Activated T-cell treated with anti-CD3 and anti-CD28 coated beads, Interleukin-2, amount 50 U/mL, for 24 hours (primary cell): ENCODE measurements at regions not wholly inside any gene's neighbourhood (a gene's known extent, or its start where the extent isn't known, plus 50 kb on each side); places are given as distances from the start of the nearest gene placed in this dataset.
"Not testable (repeated sequence)": the region's sequence is repeated elsewhere in the genome, so short reads cannot be mapped to it uniquely, and the experiment has no call there.

Source experiments
- DNase-seq: peaks from one replicate; pipeline ENCODE4 v3.0.0-alpha.2; 2020
- H3K27ac Mint-ChIP-seq: 2 replicates; pipeline ENCODE4 v1.8.0; 2020; ENCODE audit warnings: mild to moderate bottlenecking, mixed read lengths
- H3K27me3 Mint-ChIP-seq: 2 replicates; pipeline ENCODE4 v1.8.0; 2020; ENCODE audit warnings: mixed read lengths
- H3K36me3 Mint-ChIP-seq: 2 replicates; pipeline ENCODE4 v1.8.0; 2020; ENCODE audit warnings: low read depth, mixed read lengths
- H3K4me1 Mint-ChIP-seq: 2 replicates; pipeline ENCODE4 v1.8.0; 2020; ENCODE audit warnings: low read depth, mixed read lengths
- H3K4me3 Mint-ChIP-seq: 2 replicates; pipeline ENCODE4 v1.8.0; 2020; ENCODE audit warnings: mild to moderate bottlenecking, moderate library complexity, mixed read lengths
- H3K9me3 Mint-ChIP-seq: 2 replicates; pipeline ENCODE4 v1.8.0; 2020; ENCODE audit warnings: mixed read lengths

DNA sequence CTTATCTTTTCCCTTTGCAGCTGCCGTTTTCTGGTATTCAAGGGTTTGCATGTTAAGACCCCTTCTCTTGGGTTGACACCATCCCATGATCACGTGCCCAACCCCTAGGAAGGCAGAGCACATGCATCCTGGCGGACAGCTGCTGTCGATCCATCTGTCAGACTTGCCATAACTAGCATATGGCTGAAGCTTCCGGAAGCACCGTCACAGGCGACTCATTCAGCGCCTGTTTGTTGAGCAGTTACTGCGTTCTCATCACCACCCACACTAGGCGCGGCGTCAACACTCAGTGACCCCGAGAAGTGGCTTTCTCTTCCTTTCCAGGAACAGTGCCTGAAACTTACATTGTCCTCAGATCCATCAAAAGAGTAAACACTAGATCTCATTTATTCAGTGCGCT lies 93.6 kb downstream of the SOX1 start:
- Mint-ChIP-seq H3K4me3 (no peak overlapping the region), H3K27ac (no peak overlapping the region), H3K9me3 (peaks cover 4% of the 10 kb centered on the region), H3K27me3 (peaks cover 51% of the 10 kb centered on the region), H3K36me3 (no peaks in the 10 kb centered on the region), H3K4me1 (no peaks in the 10 kb centered on the region)
- no peak for DNase-seq

DNA sequence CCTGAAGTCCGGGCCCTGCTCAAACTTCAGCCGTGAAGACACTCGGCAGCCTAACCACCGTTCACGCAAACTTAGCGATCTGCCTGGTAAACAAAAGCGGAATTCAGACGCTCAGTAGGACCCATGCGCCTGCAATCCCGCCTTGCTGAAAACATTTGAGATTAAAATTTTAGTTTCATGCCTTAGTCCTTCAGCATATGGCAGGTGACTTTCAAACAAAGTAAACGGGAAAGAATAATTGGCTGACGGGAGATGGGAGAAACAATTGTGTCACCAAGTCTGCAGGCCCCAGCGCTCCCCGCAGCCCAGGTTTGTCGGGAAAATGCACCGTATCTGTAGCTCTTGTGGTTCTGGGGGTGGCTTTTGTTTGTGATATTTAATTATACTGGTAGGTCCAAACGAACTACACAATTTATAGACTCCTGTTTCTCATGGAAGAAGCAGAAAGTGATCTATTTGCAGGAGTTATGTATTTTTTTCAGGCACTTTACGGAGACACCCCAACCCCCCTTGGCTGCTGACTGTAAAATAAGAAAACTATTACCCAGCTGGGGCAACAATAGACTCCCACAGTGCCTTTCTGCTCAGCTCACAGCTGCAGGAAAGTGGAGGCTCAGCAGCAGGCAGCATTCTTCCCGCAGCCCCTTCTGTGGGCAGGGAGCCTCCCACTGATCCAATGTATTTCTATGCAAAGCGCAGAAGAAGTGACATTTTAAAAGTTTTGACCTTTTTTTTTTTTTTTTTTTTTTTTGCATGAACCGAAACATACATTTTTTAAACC lies 94.8 kb downstream of the SOX1 start:
- DNase-seq: no peak
- Mint-ChIP-seq H3K36me3 (no peaks in the 10 kb centered on the region), H3K9me3 (peaks cover 4% of the 10 kb centered on the region), H3K27me3 (peaks cover 50% of the 10 kb centered on the region), H3K4me3 (no peak overlapping the region), H3K27ac (no peak overlapping the region), H3K4me1 (no peaks in the 10 kb centered on the region)

DNA sequence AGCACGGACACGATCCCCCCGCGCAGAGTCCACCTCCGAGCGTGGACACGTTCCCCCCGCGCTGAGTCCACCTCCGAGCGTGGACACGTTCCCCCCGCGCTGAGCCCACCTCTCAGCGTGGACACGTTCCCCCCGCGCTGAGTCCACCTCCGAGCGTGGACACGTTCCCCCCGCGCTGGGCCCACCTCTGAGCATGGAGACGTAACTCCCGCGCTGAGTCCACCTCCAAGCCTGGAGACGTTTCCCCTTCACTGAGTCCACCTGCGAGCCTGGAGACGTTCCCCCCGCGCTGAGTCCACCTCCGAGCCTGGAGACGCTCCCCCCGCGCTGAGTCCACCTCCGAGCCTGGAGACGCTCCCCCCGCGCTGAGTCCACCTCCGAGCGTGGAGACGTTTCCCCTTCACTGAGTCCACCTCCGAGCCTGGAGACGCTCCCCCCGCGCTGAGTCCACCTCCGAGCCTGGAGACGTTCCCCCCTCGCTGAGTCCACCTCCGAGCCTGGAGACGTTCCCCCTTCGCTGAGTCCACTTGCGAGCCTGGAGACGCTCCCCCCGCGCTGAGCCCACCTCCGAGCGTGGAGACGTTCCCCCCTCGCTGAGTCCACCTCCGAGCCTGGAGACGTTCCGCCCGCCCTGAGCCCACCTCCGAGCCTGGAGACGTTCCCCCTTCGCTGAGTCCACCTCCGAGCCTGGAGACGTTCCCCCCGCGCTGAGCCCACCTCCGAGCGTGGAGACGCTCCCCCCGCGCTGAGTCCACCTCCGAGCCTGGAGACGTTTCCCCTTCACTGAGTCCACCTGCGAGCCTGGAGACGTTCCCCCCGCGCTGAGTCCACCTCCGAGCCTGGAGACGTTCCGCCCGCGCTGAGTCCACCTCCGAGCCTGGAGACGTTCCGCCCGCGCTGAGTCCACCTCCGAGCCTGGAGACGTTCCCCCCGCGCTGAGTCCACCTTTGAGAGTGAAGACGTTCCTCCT lies 97.0 kb downstream of the SOX1 start:
- H3K4me1 Mint-ChIP-seq, DNase-seq, H3K36me3 Mint-ChIP-seq, H3K9me3 Mint-ChIP-seq, H3K27ac Mint-ChIP-seq, H3K4me3 Mint-ChIP-seq: not testable (repeated sequence)
- peaks cover 45% of the 10 kb centered on the region for H3K27me3 Mint-ChIP-seq

DNA sequence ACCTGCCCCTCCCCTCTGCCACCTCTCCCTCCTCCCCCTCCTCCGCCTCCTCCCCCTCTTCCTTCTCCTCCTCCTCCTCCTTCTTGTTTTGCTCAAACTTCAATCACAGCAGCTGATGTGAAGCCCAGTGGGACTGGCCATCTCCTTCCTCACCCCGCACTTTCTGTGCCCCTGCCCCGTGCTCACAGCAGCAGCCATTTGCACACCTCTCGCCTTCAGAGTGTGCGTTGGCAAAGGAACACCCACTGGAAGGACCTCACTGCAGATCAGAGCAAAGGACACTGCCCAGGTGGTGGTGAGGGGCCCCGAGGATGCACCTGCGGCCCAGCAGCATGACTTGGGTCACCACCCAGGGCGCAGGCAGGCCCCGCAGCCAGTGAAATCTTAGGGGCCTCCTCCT lies 98.8 kb downstream of the SOX1 start:
- peaks cover 27% of the 10 kb centered on the region for H3K27me3 Mint-ChIP-seq
- no peak overlapping the region for H3K4me3 Mint-ChIP-seq
- H3K27ac Mint-ChIP-seq: no peak overlapping the region
- no peaks in the 10 kb centered on the region for H3K9me3 Mint-ChIP-seq
- no peaks in the 10 kb centered on the region for H3K4me1 Mint-ChIP-seq
- DNase-seq: no peak
- no peaks in the 10 kb centered on the region for H3K36me3 Mint-ChIP-seq

DNA sequence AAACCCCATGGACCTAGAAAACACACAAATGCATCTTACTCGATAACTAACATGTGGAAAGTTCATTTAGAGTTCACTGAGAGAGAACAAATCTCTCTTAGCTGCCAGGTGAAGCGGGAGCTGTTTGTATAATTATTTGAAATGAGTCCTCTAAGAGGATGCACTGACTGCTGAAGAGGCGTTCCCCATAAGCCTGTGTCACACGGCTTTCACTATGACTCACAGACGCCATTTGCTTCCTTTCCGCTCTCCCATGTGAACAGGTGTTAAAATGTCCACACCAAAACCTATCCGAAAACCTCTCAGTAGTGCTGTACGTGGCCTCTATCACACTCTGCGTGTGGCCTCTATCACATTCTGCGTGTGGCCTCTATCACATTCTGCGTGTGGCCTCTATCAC lies 101.8 kb downstream of the SOX1 start:
- H3K4me3 Mint-ChIP-seq: no peak overlapping the region
- H3K36me3 Mint-ChIP-seq: no peaks in the 10 kb centered on the region
- peaks cover 1% of the 10 kb centered on the region for H3K9me3 Mint-ChIP-seq
- peaks cover 13% of the 10 kb centered on the region for H3K27me3 Mint-ChIP-seq
- no peaks in the 10 kb centered on the region for H3K4me1 Mint-ChIP-seq
- DNase-seq: no peak
- no peak overlapping the region for H3K27ac Mint-ChIP-seq

DNA sequence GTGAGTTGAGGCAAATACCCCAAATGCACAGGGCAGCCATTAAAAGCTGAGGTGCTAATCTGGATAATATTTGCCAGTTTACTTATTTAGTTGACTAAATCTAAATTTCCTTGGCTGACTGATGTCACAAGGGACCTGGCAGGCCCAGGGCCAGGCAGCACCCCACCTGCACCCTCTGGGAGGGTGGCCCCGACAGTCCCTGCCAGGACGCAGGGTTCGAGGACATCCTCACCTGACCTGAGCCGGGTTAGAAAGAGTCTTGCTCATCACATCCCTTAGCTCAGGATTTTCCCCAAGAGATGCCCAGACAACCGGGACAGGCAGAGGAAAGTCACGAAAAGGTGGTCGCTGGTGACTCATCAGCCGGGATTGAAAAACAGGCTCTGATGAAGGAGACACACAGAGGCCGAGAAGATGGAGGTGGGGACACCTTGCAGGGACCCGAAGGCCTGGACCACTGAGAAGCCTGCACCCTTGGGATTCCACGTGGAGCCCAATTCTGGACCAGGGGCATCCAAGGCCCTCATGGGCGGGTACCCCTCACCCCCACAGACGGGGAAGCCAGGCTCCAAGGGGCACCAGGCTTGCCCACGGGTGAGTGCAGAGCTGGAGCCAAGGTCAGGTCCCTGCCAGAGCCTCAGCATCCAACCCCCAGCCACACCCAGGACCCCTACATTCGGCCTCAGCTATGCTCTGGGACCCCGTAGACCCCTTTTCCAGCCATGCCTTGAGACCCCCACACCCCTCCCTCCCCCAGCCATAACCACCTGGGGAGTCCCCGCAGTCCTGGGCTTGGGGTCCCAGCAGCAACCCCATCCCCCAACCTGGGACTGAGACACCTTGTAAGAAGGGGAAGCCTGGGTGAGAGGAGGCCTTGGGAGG lies 103.2 kb downstream of the SOX1 start:
- Mint-ChIP-seq H3K4me1 (no peaks in the 10 kb centered on the region), H3K27ac (no peak overlapping the region), H3K36me3 (no peaks in the 10 kb centered on the region), H3K4me3 (no peak overlapping the region), H3K27me3 (peaks cover 22% of the 10 kb centered on the region), H3K9me3 (peaks cover 8% of the 10 kb centered on the region)
- no peak for DNase-seq

DNA sequence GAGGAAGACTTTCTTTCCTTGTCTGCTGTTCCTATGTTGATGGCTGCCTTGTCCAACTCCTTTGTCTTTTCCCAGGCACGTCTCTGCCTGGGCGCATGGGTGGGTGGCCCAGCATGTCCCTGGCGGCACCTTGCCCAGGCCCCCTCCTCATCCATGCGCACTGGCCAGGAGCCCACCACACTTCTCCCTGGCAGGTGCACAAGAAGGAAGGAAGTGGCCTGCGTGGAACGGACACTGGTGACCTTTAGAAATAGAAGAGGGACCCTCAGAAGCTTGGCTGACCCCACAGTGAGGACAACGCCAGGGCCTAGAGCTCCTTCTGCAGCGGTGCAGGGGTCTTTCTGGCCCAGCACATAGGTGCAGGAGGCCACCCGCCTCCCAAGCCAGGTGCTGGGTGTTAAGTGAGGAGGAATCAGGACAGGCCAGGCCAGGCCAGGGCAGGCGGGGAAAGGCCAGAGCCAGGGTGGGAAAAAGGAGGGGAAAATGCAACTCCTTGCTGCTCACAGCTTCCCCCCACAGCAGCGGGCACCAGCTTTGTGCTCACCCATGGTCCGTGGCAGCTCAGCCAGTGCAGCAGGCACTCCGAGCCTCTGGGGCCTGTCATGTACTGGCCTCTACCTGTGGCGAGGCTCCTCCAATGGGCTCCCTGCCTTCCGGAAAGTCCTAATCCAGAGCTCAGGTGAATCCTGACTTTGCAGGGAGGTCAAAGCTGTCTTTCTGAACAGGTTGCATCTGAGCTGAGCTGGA lies 104.0 kb downstream of the SOX1 start:
- Mint-ChIP-seq H3K9me3 (peaks cover 8% of the 10 kb centered on the region), H3K36me3 (no peaks in the 10 kb centered on the region), H3K27ac (no peak overlapping the region), H3K4me1 (no peaks in the 10 kb centered on the region), H3K27me3 (peaks cover 21% of the 10 kb centered on the region), H3K4me3 (no peak overlapping the region)
- DNase-seq: no peak

DNA sequence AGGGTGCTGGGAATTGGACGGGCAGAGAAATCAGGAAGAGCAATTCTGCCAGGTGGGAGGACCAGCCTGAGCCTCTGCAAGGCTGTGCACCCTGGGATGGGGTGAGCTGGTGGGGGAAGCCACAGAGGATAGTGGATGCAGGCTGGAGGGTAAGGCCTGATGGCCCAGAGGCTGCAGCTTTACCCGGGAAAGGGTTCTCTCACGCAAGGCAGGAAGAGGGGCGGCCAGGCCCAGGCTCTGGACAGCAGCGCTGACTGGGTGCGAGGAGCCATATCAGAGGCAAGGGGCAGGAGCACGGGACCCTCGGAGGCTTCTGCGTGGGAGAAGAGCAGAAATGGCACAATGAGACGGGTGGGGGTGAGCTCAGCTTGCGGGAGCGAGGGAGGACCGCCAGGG lies 104.6 kb downstream of the SOX1 start:
- H3K27me3 Mint-ChIP-seq: peaks cover 19% of the 10 kb centered on the region
- no peak overlapping the region for H3K4me3 Mint-ChIP-seq
- H3K27ac Mint-ChIP-seq: no peak overlapping the region
- no peak for DNase-seq
- no peaks in the 10 kb centered on the region for H3K4me1 Mint-ChIP-seq
- H3K9me3 Mint-ChIP-seq: peaks cover 8% of the 10 kb centered on the region
- no peaks in the 10 kb centered on the region for H3K36me3 Mint-ChIP-seq

DNA sequence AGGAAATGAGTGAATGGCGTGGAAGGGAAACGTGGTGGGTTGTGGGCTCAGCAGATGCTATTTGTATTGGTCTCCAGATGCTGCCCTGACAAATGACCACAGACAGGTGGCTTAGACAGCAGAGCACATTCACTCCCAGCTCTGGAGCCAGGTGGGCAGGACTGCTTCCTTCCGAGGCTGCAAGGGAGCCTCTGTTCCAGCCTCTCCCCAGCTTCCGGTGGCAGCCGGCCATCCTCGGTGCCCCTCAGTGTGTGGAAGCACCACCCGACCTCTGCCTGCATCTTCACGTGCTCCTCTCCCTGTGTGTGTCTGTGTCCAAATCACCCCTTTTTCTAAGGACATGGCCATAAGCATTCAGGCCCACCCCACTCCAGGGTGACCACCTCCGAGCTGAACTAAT lies 105.1 kb downstream of the SOX1 start:
- no peak for DNase-seq
- peaks cover 15% of the 10 kb centered on the region for H3K27me3 Mint-ChIP-seq
- H3K36me3 Mint-ChIP-seq: no peaks in the 10 kb centered on the region
- H3K9me3 Mint-ChIP-seq: peaks cover 8% of the 10 kb centered on the region
- no peak overlapping the region for H3K27ac Mint-ChIP-seq
- no peaks in the 10 kb centered on the region for H3K4me1 Mint-ChIP-seq
- H3K4me3 Mint-ChIP-seq: no peak overlapping the region

DNA sequence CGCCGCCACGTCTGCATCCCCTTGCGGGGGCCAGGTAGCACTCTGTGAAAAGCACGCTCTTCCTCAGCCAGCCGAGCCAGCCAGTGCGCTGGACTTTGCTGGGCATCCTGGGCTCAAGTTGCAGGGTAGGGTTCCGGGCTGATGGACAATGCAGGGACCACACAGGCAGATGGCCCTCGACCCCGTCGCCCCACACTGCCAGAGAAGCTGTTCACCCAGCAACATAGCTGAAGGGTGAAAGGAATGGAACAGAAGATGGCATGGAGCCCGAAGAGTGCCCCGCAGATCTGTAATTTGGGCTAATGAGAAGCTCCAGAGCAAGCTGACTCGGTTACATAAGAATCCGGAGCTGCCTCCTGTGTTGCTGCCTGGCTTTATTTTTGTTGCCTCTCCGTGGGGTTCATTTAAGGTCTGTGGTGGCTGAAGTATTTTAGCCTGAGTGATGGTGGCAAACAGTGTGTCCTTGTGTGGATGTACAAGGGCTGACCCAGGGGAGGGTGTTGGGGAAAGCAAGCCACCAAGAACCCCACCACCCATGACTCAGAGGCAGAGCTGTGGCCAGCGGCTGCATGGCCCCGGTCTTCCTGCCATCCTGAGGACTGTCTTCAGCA lies 105.8 kb downstream of the SOX1 start:
- H3K4me1 Mint-ChIP-seq: no peaks in the 10 kb centered on the region
- H3K27me3 Mint-ChIP-seq: peaks cover 15% of the 10 kb centered on the region
- H3K4me3 Mint-ChIP-seq: no peak overlapping the region
- DNase-seq: no peak
- no peaks in the 10 kb centered on the region for H3K36me3 Mint-ChIP-seq
- no peak overlapping the region for H3K27ac Mint-ChIP-seq
- peaks cover 8% of the 10 kb centered on the region for H3K9me3 Mint-ChIP-seq

DNA sequence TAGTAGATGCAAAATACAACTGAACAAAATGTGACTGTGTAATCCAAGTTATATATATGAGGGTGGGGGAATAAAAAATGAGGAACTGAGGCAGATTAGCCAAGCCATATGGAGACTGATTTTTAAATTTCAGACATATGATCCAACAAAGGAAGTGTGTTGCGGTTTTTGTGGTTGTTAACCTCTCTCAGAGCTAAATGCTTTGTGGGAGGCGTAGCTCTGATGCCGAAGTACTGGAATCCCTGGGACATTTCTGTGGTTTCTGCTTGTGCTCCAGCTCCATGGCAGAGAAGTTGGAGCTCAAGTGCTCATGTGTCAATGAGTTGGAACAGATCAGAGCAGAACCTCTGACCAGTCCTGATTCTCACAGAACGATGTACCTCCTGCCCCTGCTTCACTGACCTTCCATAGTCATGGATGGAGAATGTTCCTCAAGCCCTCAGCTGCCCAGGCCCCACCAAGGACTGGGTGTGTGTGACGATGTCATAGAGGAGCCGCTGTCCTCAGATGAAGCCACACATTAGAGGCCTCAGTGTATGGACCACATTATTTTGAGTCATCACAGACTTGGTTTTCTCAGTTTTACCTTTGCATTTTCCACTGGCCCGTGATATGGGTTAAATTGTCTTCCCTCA lies 107.6 kb downstream of the SOX1 start:
- H3K9me3 Mint-ChIP-seq: peaks cover 8% of the 10 kb centered on the region

DNA sequence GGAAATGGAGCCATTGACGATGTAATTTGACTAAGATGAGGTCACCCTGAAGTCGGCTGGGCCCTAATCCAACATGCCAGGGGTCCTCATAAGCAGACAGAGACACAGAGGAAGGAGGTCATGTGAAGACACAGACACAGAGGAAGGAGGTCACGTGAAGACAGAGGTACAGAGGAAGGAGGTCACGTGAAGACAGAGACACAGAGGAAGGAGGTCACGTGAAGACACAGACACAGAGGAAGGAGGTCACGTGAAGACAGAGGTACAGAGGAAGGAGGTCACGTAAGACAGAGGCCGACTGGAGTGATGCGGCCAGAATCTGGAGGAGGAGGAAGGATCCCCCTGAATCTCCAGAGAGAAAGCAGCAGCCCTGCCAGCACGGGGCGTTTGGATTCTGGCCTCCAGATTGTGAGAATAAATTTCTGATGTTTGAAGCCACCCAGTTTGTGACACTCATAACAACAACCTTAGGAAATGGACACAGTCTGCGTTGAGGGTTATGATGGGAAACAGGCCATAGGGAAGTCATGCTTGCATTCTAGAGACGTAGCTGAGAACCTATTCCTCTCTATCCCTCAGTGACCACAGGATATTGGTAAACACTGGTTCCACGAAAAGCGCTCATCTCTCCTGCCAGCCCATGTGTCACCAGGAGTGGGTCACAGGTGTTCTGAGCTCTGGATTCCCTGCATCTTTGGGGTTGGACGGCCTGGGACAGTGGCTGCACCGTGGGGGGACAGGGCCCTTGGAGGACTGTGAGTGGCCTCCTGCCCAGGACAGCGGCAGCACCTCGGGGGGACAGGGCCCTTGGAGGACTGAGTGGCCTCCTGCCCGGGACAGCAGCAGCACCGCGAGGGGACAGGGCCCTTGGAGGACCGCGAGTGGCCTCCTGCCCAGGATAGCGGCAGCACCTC lies 108.5 kb downstream of the SOX1 start:
- Mint-ChIP-seq H3K27me3 (peaks cover 15% of the 10 kb centered on the region), H3K4me1 (no peaks in the 10 kb centered on the region), H3K9me3 (peaks cover 8% of the 10 kb centered on the region), H3K36me3 (no peaks in the 10 kb centered on the region), H3K27ac (no peak overlapping the region), H3K4me3 (no peak overlapping the region)
- no peak for DNase-seq

More for the DNA sequence above, 107.6 kb downstream of the SOX1 start:
- Mint-ChIP-seq H3K36me3 (no peaks in the 10 kb centered on the region), H3K4me3 (no peak overlapping the region), H3K27me3 (peaks cover 15% of the 10 kb centered on the region), H3K27ac (no peak overlapping the region), H3K4me1 (no peaks in the 10 kb centered on the region)
- DNase-seq: no peak
